Mesenchymal stem cell (in vitro differentiated cells and primary cell): ENCODE measurements at regions not wholly inside any gene's neighbourhood (a gene's known extent, or its start where the extent isn't known, plus 50 kb on each side); places are given as distances from the start of the nearest gene placed in this dataset.

ENCODE experiments used
- DNase-seq: peaks from one replicate; pipeline ENCODE4 v3.0.0-alpha.2; 2013
- H2AFZ ChIP-seq: one replicate; pipeline ENCODE4 v1.6.1; 2013; ENCODE audit warnings: low read depth, mild to moderate bottlenecking, control low read depth, inconsistent platforms, low read length, moderate library complexity
- H2AK5ac ChIP-seq: 2 replicates; pipeline ENCODE4 v1.6.1; 2013; ENCODE audit warnings: low read length, moderate library complexity, mild to moderate bottlenecking, inconsistent platforms; ENCODE audit not compliant: severe bottlenecking
- H2BK120ac ChIP-seq: one replicate; pipeline ENCODE4 v1.6.1; 2013; ENCODE audit warnings: low read depth, mild to moderate bottlenecking, inconsistent platforms, low read length, moderate library complexity
- H2BK12ac ChIP-seq, 2 experiments: one replicate each; pipeline ENCODE4 v1.6.1; 2013; ENCODE audit warnings: inconsistent platforms in 2 of 2, low read length in 2 of 2, mild to moderate bottlenecking in 2 of 2, moderate library complexity in 2 of 2, control low read depth in 1 of 2
- H2BK15ac ChIP-seq: one replicate; pipeline ENCODE4 v1.6.1; 2013; ENCODE audit warnings: mild to moderate bottlenecking, low read depth, inconsistent platforms; ENCODE audit not compliant: poor library complexity, severe bottlenecking
- H2BK5ac ChIP-seq: 2 replicates; pipeline ENCODE4 v1.6.1; 2013; ENCODE audit warnings: low read depth, mild to moderate bottlenecking, low read length, control low read depth, inconsistent platforms; ENCODE audit not compliant: poor library complexity, severe bottlenecking
- H3K14ac ChIP-seq, 2 experiments: one replicate each; pipeline ENCODE4 v1.6.1; 2013; ENCODE audit warnings: inconsistent platforms in 2 of 2, low read length in 2 of 2, control low read depth in 1 of 2, mild to moderate bottlenecking in 1 of 2, moderate library complexity in 1 of 2
- H3K18ac ChIP-seq, 2 experiments: one replicate each; pipeline ENCODE4 v1.6.1; 2013; ENCODE audit warnings: inconsistent platforms in 2 of 2, low read length in 2 of 2, control low read depth in 1 of 2, low read depth in 1 of 2, mild to moderate bottlenecking in 1 of 2
- H3K23ac ChIP-seq, 2 experiments: one replicate each; pipeline ENCODE4 v1.6.1; 2013; ENCODE audit warnings: inconsistent platforms in 2 of 2, low read length in 2 of 2, mild to moderate bottlenecking in 2 of 2, moderate library complexity in 2 of 2, control low read depth in 1 of 2
- H3K27ac ChIP-seq: 2 replicates; pipeline ENCODE4 v1.5.1; 2013; ENCODE audit warnings: mild to moderate bottlenecking, moderate library complexity, low read length, control low read depth, inconsistent platforms; ENCODE audit not compliant: poor library complexity, severe bottlenecking
- H3K27me3 ChIP-seq, 2 experiments: 2 replicates each; pipeline versions ENCODE4 v1.6.1 to v1.7.0; 2013; ENCODE audit warnings: low read length in 2 of 2, mild to moderate bottlenecking in 2 of 2, moderate library complexity in 2 of 2, control low read depth in 1 of 2, inconsistent platforms in 1 of 2; ENCODE audit not compliant: control insufficient read depth in 1 of 2, insufficient read depth in 1 of 2
- H3K36me3 ChIP-seq, 2 experiments: 2 replicates each; pipeline versions ENCODE4 v1.6.1 to v1.7.0; 2013; ENCODE audit warnings: low read length in 2 of 2, control low read depth in 1 of 2, inconsistent platforms in 1 of 2, low read depth in 1 of 2, mild to moderate bottlenecking in 1 of 2; ENCODE audit not compliant: insufficient read depth in 2 of 2, control insufficient read depth in 1 of 2
- H3K4ac ChIP-seq, 2 experiments: one replicate each; pipeline ENCODE4 v1.6.1; 2013; ENCODE audit warnings: inconsistent platforms in 2 of 2, low read length in 2 of 2, mild to moderate bottlenecking in 2 of 2, moderate library complexity in 2 of 2, control low read depth in 1 of 2, low read depth in 1 of 2
- H3K4me1 ChIP-seq: 2 replicates; pipeline ENCODE4 v1.6.1; 2013; ENCODE audit warnings: low read depth, low read length, control low read depth; ENCODE audit not compliant: control insufficient read depth, insufficient read depth
- H3K4me2 ChIP-seq: 2 replicates; pipeline ENCODE4 v1.6.1; 2013; ENCODE audit warnings: low read length, mild to moderate bottlenecking, inconsistent platforms; ENCODE audit not compliant: poor library complexity, severe bottlenecking
- H3K4me3 ChIP-seq, 2 experiments: 2 replicates each; pipeline versions ENCODE4 v1.5.1 to v1.7.0; 2013; ENCODE audit warnings: low read length in 2 of 2, mild to moderate bottlenecking in 2 of 2, control low read depth in 1 of 2, low read depth in 1 of 2; ENCODE audit not compliant: insufficient read depth in 1 of 2
- H3K79me1 ChIP-seq: replicated peaks from 2 replicates; pipeline ENCODE4 v1.6.1; 2013; ENCODE audit warnings: mild to moderate bottlenecking, control low read depth, low read length, inconsistent platforms; ENCODE audit not compliant: poor library complexity, severe bottlenecking
- H3K9ac ChIP-seq: 2 replicates; pipeline ENCODE4 v1.7.0; 2013; ENCODE audit warnings: mild to moderate bottlenecking, low read length, moderate library complexity
- H3K9me3 ChIP-seq: 2 replicates; pipeline ENCODE4 v1.7.0; 2013; ENCODE audit warnings: mild to moderate bottlenecking, low read length; ENCODE audit not compliant: control insufficient read depth
- H4K8ac ChIP-seq: one replicate; pipeline ENCODE4 v1.6.1; 2013; ENCODE audit warnings: inconsistent platforms, mild to moderate bottlenecking, low read length, moderate library complexity
- H4K91ac ChIP-seq: one replicate; pipeline ENCODE4 v1.6.1; 2013; ENCODE audit warnings: mild to moderate bottlenecking, low read length, inconsistent platforms
- WGBS: methylation state at CpG from one replicate; pipeline ENCODE4 v1.1.7; 2013; ENCODE audit warnings: mixed read lengths; 5-methylcytosine and 5-hydroxymethylcytosine counted together

- no peaks in the 10 kb centered on the region for H3K36me3 ChIP-seq
- H3K9ac ChIP-seq, result no peak overlapping the region
- H3K23ac ChIP-seq, result no peak overlapping the region
- peak overlapping the region in 1 of 2 experiments; percentile 91 for H3K4ac ChIP-seq
- H3K4me3 ChIP-seq, result no peak overlapping the region
- no peak overlapping the region for H2BK5ac ChIP-seq
- 40% methylated on average over 1 of the region's 6 CpGs for WGBS
- H2AK5ac ChIP-seq, result no peak overlapping the region
- no peak overlapping the region for H3K4me2 ChIP-seq
- H2BK12ac ChIP-seq, result no peak overlapping the region
- H2AFZ ChIP-seq, result no peak overlapping the region
- no peaks in the 10 kb centered on the region for H3K9me3 ChIP-seq
- no peak overlapping the region for H3K14ac ChIP-seq
- peak overlapping the region in 1 of 2 experiments; percentile 56 for H3K18ac ChIP-seq
- no peak overlapping the region for H2BK120ac ChIP-seq
- H2BK15ac ChIP-seq, result no peak overlapping the region
- H3K4me1 ChIP-seq, result peaks cover 3% of the 10 kb centered on the region
- peak overlapping the region; percentile 69 for H3K27ac ChIP-seq
- no peaks in the 10 kb centered on the region for H3K27me3 ChIP-seq
- no peaks in the 10 kb centered on the region for H3K79me1 ChIP-seq
- no peak overlapping the region for H4K91ac ChIP-seq
- DNase-seq, result peak; percentile 90
- no peak overlapping the region for H4K8ac ChIP-seq
Measured at GRCh38 chr4:119729835-119730670, 101.4 kb upstream of the PDE5A start.

GRCh38 chr4:119728692-119729593 is 100.3 kb upstream of the PDE5A start:
- WGBS, result 100% methylated on average over 2 of the region's 2 CpGs
- H2BK15ac ChIP-seq, result peak overlapping the region; percentile 36
- H3K14ac ChIP-seq, result no peak overlapping the region
- peaks cover 6% of the 10 kb centered on the region for H3K4me1 ChIP-seq
- H2BK120ac ChIP-seq, result no peak overlapping the region
- H3K18ac ChIP-seq, result peak overlapping the region; percentile 13 to 52
- peak overlapping the region; percentile 38 to 40 for H2BK12ac ChIP-seq
- no peak overlapping the region for H3K9ac ChIP-seq
- no peak for DNase-seq
- no peak overlapping the region for H3K27ac ChIP-seq
- no peak overlapping the region for H3K23ac ChIP-seq
- peak overlapping the region in 1 of 2 experiments; percentile 47 for H3K4ac ChIP-seq
- H2AK5ac ChIP-seq, result no peak overlapping the region
- no peak overlapping the region for H3K4me2 ChIP-seq
- H2BK5ac ChIP-seq, result no peak overlapping the region
- H4K8ac ChIP-seq, result no peak overlapping the region
- H2AFZ ChIP-seq, result no peak overlapping the region
- no peak overlapping the region for H3K4me3 ChIP-seq
- H3K9me3 ChIP-seq, result no peaks in the 10 kb centered on the region
- H3K36me3 ChIP-seq, result no peaks in the 10 kb centered on the region
- H4K91ac ChIP-seq, result no peak overlapping the region
- H3K79me1 ChIP-seq, result no peaks in the 10 kb centered on the region
- H3K27me3 ChIP-seq, result no peaks in the 10 kb centered on the region

- Histone ChIP-seq H2BK120ac (no peak overlapping the region), H2AFZ (no peak overlapping the region), H2BK15ac (peak overlapping the region; percentile 36), H3K27me3 (no peaks in the 10 kb centered on the region), H2AK5ac (no peak overlapping the region), H3K18ac (no peak overlapping the region), H4K8ac (no peak overlapping the region), H3K4me1 (peaks cover 6% of the 10 kb centered on the region), H3K27ac (no peak overlapping the region), H2BK5ac (no peak overlapping the region), H3K4me3 (no peak overlapping the region), H3K14ac (no peak overlapping the region), H3K9me3 (no peaks in the 10 kb centered on the region), H3K79me1 (no peaks in the 10 kb centered on the region), H2BK12ac (no peak overlapping the region), H3K4ac (no peak overlapping the region), H3K4me2 (no peak overlapping the region), H3K36me3 (no peaks in the 10 kb centered on the region), H4K91ac (no peak overlapping the region), H3K23ac (no peak overlapping the region), H3K9ac (no peak overlapping the region)
- WGBS, result 100% methylated on average over 1 of the region's 1 CpG
- peak; percentile 38 for DNase-seq
Measured at GRCh38 chr4:119728185-119728584, 99.6 kb upstream of the PDE5A start.

- H2AK5ac ChIP-seq, result no peak overlapping the region
Measured at GRCh38 chr4:119726505-119726904, 97.9 kb upstream of the PDE5A start.

More at GRCh38 chr4:119726505-119726904, 97.9 kb upstream of the PDE5A start:
- Histone ChIP-seq H4K91ac (no peak overlapping the region), H3K4me3 (no peak overlapping the region), H3K9me3 (no peaks in the 10 kb centered on the region), H2BK15ac (no peak overlapping the region), H3K79me1 (no peaks in the 10 kb centered on the region), H2BK120ac (peak overlapping the region; percentile 34), H2AFZ (no peak overlapping the region), H3K4me1 (peaks cover 5% of the 10 kb centered on the region), H3K36me3 (no peaks in the 10 kb centered on the region), H2BK5ac (no peak overlapping the region), H3K27ac (no peak overlapping the region), H3K9ac (no peak overlapping the region), H3K27me3 (no peaks in the 10 kb centered on the region), H3K14ac (no peak overlapping the region), H3K23ac (no peak overlapping the region), H2BK12ac (peak overlapping the region in 1 of 2 experiments; percentile 52), H4K8ac (no peak overlapping the region), H3K4me2 (no peak overlapping the region), H3K18ac (peak overlapping the region in 1 of 2 experiments; percentile 52), H3K4ac (no peak overlapping the region)
- no peak for DNase-seq
- WGBS, result no CpG with 5 or more reads among the region's 1 CpG
